Psoas muscle (tissue), 7 donors: ENCODE measurements at regions not wholly inside any gene's neighbourhood (a gene's known extent, or its start where the extent isn't known, plus 50 kb on each side); places are given as distances from the start of the nearest gene placed in this dataset.

ENCODE experiments used
- ATAC-seq, 4 donors: fragments of 200-7000 bp; cut with Tn5 transposase; one replicate each; pipeline ENCODE4 v1.9.1; 2020; ENCODE audit warnings: moderate library complexity in 3 of 4, mild to moderate bottlenecking in 2 of 4
- DNase-seq, 2 donors: peaks; one replicate each; pipeline ENCODE4 v3.0.0-alpha.2; 2020
- H3K27ac ChIP-seq: fragments of 200-600 bp; one replicate; pipeline ENCODE4 v1.8.0; 2022
- H3K27me3 ChIP-seq, 3 donors: fragments of 200-600 bp in 1 of 3; one replicate each; pipeline versions ENCODE4 v1.6.1 to v1.8.0; 2013 to 2022; ENCODE audit warnings: low read length in 2 of 3, mild to moderate bottlenecking in 2 of 3, moderate library complexity in 1 of 3; ENCODE audit not compliant: insufficient read depth in 3 of 3
- H3K36me3 ChIP-seq, 2 donors: fragments of 200-600 bp in 1 of 2; one replicate each; pipeline versions ENCODE4 v1.6.1 to v1.8.0; 2013 to 2022; ENCODE audit warnings: low read depth in 1 of 2, mild to moderate bottlenecking in 1 of 2, moderate library complexity in 1 of 2; ENCODE audit not compliant: insufficient read depth in 1 of 2
- H3K4me1 ChIP-seq: fragments of 200-600 bp; one replicate; pipeline ENCODE4 v1.8.0; 2022
- H3K4me3 ChIP-seq: fragments of 200-600 bp; one replicate; pipeline ENCODE4 v1.8.0; 2022; ENCODE audit warnings: mild to moderate bottlenecking
- H3K9me3 ChIP-seq: fragments of 200-600 bp; one replicate; pipeline ENCODE4 v1.8.0; 2022
- CTCF ChIP-seq: fragments of 200-600 bp; IDR thresholded peaks from one replicate; pipeline ENCODE4 v1.8.0; 2022; ENCODE audit warnings: antibody characterized with exemption
- WGBS, 3 donors: extraction: QIAGEN DNeasy Blood & Tissue Kit; methylation state at CpG; one replicate each; pipeline versions ENCODE4 v1.1.6 to v1.1.7; 2013; 5-methylcytosine and 5-hydroxymethylcytosine counted together
- intact Hi-C, 2 donors: fragments of 100-400 bp; cut with DNase I; formaldehyde crosslinking; loops; one replicate each; pipeline versions ENCODE4 v1.11.0 to v1.14.2; 2022
- donor health status: healthy with polysubstance abuse.
- donor health status: DM: no; HTN: no; CAD: no; lungs with moderate emphysema.
- donor health status: Bipolar disorder and iron deficiency.
- donor health status: healthy.
- donor health status: DM: yes; HTN: yes; CAD: no.
- donor health status: DM: no; HTN: no; CAD: no.
- donor health status: DM: yes; HTN: yes; CAD: no.

- Histone ChIP-seq H3K27me3 (no peaks in the 10 kb centered on the region), H3K36me3 (no peaks in the 10 kb centered on the region), H3K9me3 (no peaks in the 10 kb centered on the region), H3K4me1 (peaks cover 5% of the 10 kb centered on the region), H3K4me3 (no peak overlapping the region), H3K27ac (no peak overlapping the region)
- 67 to 91% (median 70%) methylated on average over 2 of the region's 2 CpGs for WGBS, 3 donors
- intact Hi-C loops, result no loop called here
- ATAC-seq (no peak), DNase-seq (no peak)
- TF ChIP-seq CTCF, result no peak
Observed at GRCh38 chr9:7340451-7340850, 459.1 kb downstream of the DMAC1 start.

GRCh38 chr9:7338586-7339281, 460.8 kb downstream of the DMAC1 start:
- 84 to 91% (median 86%) methylated on average over 6 of the region's 6 CpGs for WGBS, 3 donors

GRCh38 chr9:7336356-7337065, 463.1 kb downstream of the DMAC1 start:
- intact Hi-C loops, result no loop called here
- no peak for TF ChIP-seq CTCF
- WGBS, 3 donors, result 19 to 56% (median 30%) methylated on average over 1 to 2 of the region's 2 CpGs
- Histone ChIP-seq H3K4me3 (no peak overlapping the region), H3K27me3 (no peaks in the 10 kb centered on the region), H3K9me3 (no peaks in the 10 kb centered on the region), H3K36me3 (no peaks in the 10 kb centered on the region), H3K4me1 (no peaks in the 10 kb centered on the region), H3K27ac (no peak overlapping the region)
- DNase-seq, result no peak
- ATAC-seq, result peak in 2 of 4 donors; percentile 46 to 57

More at GRCh38 chr9:7338586-7339281, 460.8 kb downstream of the DMAC1 start:
- Histone ChIP-seq H3K4me3 (no peak overlapping the region), H3K36me3 (no peaks in the 10 kb centered on the region), H3K4me1 (peaks cover 5% of the 10 kb centered on the region), H3K27ac (no peak overlapping the region), H3K9me3 (no peaks in the 10 kb centered on the region), H3K27me3 (no peaks in the 10 kb centered on the region)
- intact Hi-C loops, result no loop called here
- no peak for TF ChIP-seq CTCF
- no peak for DNase-seq
- no peak for ATAC-seq

- H3K36me3 ChIP-seq, result no peaks in the 10 kb centered on the region
- H3K27me3 ChIP-seq, result no peaks in the 10 kb centered on the region
- no peak overlapping the region for H3K27ac ChIP-seq
- ATAC-seq (no peak), DNase-seq (no peak)
- WGBS, 3 donors, result 32 to 47% (median 42%) methylated on average over 1 of the region's 1 CpG
- intact Hi-C loops, result no loop called here
- no peak for TF ChIP-seq CTCF
- no peaks in the 10 kb centered on the region for H3K9me3 ChIP-seq
- no peak overlapping the region for H3K4me3 ChIP-seq
- H3K4me1 ChIP-seq, result no peaks in the 10 kb centered on the region
Observed at GRCh38 chr9:7333719-7334118, 465.9 kb downstream of the DMAC1 start.
